Prostate gland (tissue), 2 donors: ENCODE measurements at regions not wholly inside any gene's neighbourhood (a gene's known extent, or its start where the extent isn't known, plus 50 kb on each side); places are given as distances from the start of the nearest gene placed in this dataset.

Experiments
- DNase-seq: peaks from one replicate; pipeline ENCODE4 v3.0.0-alpha.2; 2019; ENCODE audit warnings: low spot score
- H3K27ac ChIP-seq, 2 donors: fragments of 200-600 bp; sonication (generic); 2 replicates each; pipeline ENCODE4 v1.5.1; 2017 to 2019
- H3K27me3 ChIP-seq: fragments of 200-600 bp; sonication (generic); replicated peaks from 2 replicates; pipeline ENCODE4 v1.5.1; 2019; ENCODE audit not compliant: insufficient read depth
- H3K36me3 ChIP-seq, 2 donors: fragments of 200-600 bp; sonication (generic); 1 replicate in 1 of 2; 2 replicates in 1 of 2; pipeline versions ENCODE4 v1.5.1 to v1.8.1; 2017 to 2019
- H3K4me1 ChIP-seq: fragments of 200-600 bp; sonication (generic); replicated peaks from 2 replicates; pipeline ENCODE4 v1.5.1; 2019
- H3K4me3 ChIP-seq, 2 donors: fragments of 200-600 bp; sonication (generic); 2 replicates each; pipeline ENCODE4 v1.5.1; 2017 to 2019
- H3K9me3 ChIP-seq: fragments of 200-600 bp; sonication (generic); 2 replicates; pipeline ENCODE4 v1.5.1; 2017
- POLR2A ChIP-seq: fragments of 450-650 bp; IDR thresholded peaks from one replicate; pipeline ENCODE4 v1.6.1; 2016; ENCODE audit warnings: antibody characterized with exemption, mild to moderate bottlenecking
- POLR2AphosphoS5 ChIP-seq: sonication (generic); formaldehyde crosslinking; IDR thresholded peaks from one replicate; pipeline ENCODE4 v1.6.1; 2017; ENCODE audit warnings: antibody characterized with exemption
- WGBS: methylation state at CpG from one replicate; pipeline ENCODE4 v1.1.5; 2018; 5-methylcytosine and 5-hydroxymethylcytosine counted together
- intact Hi-C: fragments of 100-400 bp; cut with DNase I; formaldehyde crosslinking; loops from one replicate; pipeline ENCODE4 v1.14.2; 2022
- TF ChIP-seq, protein P1 (sequence below), 4 experiments: fragments of 200-600 bp in 2 of 4; fragments of 450-650 bp in 2 of 4; sonication (generic) in 2 of 4; IDR thresholded peaks; 1 replicate in 3 of 4; 2 replicates in 1 of 4; pipeline ENCODE4 v1.5.1; 2016 to 2019; ENCODE audit warnings: antibody characterized with exemption in 4 of 4, mild to moderate bottlenecking in 2 of 4, moderate library complexity in 2 of 4

- H3K27me3 ChIP-seq, result no peaks in the 10 kb centered on the region
- TF ChIP-seq, protein P1, sequence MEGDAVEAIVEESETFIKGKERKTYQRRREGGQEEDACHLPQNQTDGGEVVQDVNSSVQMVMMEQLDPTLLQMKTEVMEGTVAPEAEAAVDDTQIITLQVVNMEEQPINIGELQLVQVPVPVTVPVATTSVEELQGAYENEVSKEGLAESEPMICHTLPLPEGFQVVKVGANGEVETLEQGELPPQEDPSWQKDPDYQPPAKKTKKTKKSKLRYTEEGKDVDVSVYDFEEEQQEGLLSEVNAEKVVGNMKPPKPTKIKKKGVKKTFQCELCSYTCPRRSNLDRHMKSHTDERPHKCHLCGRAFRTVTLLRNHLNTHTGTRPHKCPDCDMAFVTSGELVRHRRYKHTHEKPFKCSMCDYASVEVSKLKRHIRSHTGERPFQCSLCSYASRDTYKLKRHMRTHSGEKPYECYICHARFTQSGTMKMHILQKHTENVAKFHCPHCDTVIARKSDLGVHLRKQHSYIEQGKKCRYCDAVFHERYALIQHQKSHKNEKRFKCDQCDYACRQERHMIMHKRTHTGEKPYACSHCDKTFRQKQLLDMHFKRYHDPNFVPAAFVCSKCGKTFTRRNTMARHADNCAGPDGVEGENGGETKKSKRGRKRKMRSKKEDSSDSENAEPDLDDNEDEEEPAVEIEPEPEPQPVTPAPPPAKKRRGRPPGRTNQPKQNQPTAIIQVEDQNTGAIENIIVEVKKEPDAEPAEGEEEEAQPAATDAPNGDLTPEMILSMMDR (IDR thresholded peaks at IDR 0.05), result no peak
- no peak for TF ChIP-seq POLR2A
- TF ChIP-seq POLR2AphosphoS5, result no peak
- WGBS, result 44% methylated on average over 2 of the region's 2 CpGs
- DNase-seq, result no peak
- intact Hi-C loops, result no loop called here
- H3K4me1 ChIP-seq, result peaks cover 3% of the 10 kb centered on the region
- no peak overlapping the region for H3K4me3 ChIP-seq
- no peaks in the 10 kb centered on the region for H3K9me3 ChIP-seq
- no peak overlapping the region for H3K27ac ChIP-seq
- no peaks in the 10 kb centered on the region for H3K36me3 ChIP-seq
Measured at GRCh38 chr6:63496361-63496804, 75.9 kb upstream of the LOC128125822 start.

- Histone ChIP-seq H3K4me1 (no peaks in the 10 kb centered on the region), H3K36me3 (no peaks in the 10 kb centered on the region), H3K27ac (no peak overlapping the region), H3K4me3 (no peak overlapping the region), H3K27me3 (no peaks in the 10 kb centered on the region), H3K9me3 (no peaks in the 10 kb centered on the region)
- no peak for DNase-seq
- intact Hi-C loops, result no loop called here
- TF ChIP-seq, protein P1 (IDR thresholded peaks at IDR 0.05), result no peak
- TF ChIP-seq POLR2AphosphoS5 (no peak), POLR2A (no peak)
Measured at GRCh38 chr6:63502156-63502555, 70.1 kb upstream of the LOC128125822 start.

GRCh38 chr6:63503199-63503598 is 69.1 kb upstream of the LOC128125822 start:
- H3K27ac ChIP-seq, result no peak overlapping the region
- no peaks in the 10 kb centered on the region for H3K9me3 ChIP-seq
- no peak for DNase-seq
- TF ChIP-seq POLR2AphosphoS5, result no peak
- 93% methylated on average over 5 of the region's 5 CpGs for WGBS
- no peaks in the 10 kb centered on the region for H3K36me3 ChIP-seq
- no peaks in the 10 kb centered on the region for H3K4me1 ChIP-seq
- H3K27me3 ChIP-seq, result no peaks in the 10 kb centered on the region
- no peak overlapping the region for H3K4me3 ChIP-seq
- intact Hi-C loops, result no loop called here

DNA sequence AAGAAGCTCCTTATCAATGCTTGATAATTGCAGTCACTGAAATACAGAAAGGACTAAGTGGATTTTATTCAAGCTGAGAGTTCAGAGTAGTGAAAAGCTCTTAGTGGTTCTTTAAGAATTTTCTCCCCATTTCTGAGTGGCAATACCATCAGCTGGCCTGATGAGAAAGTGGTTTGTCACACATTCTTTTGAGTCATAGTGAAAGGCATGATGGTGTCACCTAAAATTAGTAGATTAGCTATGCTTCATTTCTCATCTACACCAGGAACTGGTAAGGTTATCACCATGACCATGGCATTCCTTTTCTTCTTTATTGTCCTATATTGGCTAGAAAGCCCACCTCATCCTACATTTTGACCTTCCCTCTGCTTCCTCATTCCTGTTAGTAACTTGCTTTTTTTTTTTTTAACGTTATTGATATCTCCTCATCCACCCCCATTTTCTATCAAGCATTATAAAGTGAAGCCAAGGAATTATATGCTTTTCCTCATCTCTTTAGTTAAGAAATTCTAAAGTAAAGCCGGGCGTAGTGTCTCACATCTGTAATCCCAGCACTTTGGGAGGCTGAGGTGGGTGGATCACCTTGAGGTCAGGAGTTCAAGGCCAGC is 67.4 kb upstream of the LOC128125822 start:
- no peaks in the 10 kb centered on the region for H3K36me3 ChIP-seq
- no peaks in the 10 kb centered on the region for H3K27me3 ChIP-seq
- no peak for DNase-seq
- H3K4me1 ChIP-seq, result no peaks in the 10 kb centered on the region
- H3K27ac ChIP-seq, result no peak overlapping the region
- H3K4me3 ChIP-seq, result no peak overlapping the region
- intact Hi-C loops, result no loop called here
- TF ChIP-seq POLR2AphosphoS5 (no peak), POLR2A (no peak)
- TF ChIP-seq, protein P1 (IDR thresholded peaks at IDR 0.05), result no peak
- 87% methylated on average over 3 of the region's 3 CpGs for WGBS
- H3K9me3 ChIP-seq, result no peaks in the 10 kb centered on the region

DNA sequence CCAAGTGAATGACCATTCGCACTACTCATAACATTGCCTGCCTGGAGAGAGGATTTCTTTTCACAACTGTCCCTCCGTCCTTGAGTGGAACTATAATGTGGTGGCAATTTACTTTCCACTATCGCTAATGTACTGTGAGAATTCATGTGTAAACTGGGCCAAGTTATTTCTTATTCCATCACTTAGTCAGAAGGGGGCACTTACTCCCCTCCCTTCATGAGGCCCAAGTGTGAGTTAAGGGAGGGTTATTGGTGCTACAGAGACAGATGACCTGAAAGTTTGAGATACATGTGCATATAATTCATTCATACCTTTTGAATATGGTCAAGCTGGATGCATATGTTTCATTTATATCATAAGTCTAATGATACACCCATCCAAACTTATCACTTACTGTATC is 65.2 kb upstream of the LOC128125822 start:
- WGBS, result 92% methylated on average over 3 of the region's 3 CpGs
- H3K4me1 ChIP-seq, result no peaks in the 10 kb centered on the region
- H3K9me3 ChIP-seq, result no peaks in the 10 kb centered on the region
- H3K4me3 ChIP-seq, result no peak overlapping the region
- TF ChIP-seq POLR2A, result no peak
- TF ChIP-seq, protein P1 (IDR thresholded peaks at IDR 0.05), result no peak
- TF ChIP-seq POLR2AphosphoS5, result no peak
- H3K27me3 ChIP-seq, result no peaks in the 10 kb centered on the region
- intact Hi-C loops, result no loop called here
- no peaks in the 10 kb centered on the region for H3K36me3 ChIP-seq
- no peak overlapping the region for H3K27ac ChIP-seq
- DNase-seq, result no peak
